Stomach (tissue), 4 donors: ENCODE measurements at regions not wholly inside any gene's neighbourhood (a gene's known extent, or its start where the extent isn't known, plus 50 kb on each side); places are given as distances from the start of the nearest gene placed in this dataset.

ENCODE experiments used
- EP300 ChIP-seq: sonication (generic); formaldehyde crosslinking; IDR thresholded peaks from one replicate; pipeline ENCODE4 v1.6.1; 2017; ENCODE audit warnings: antibody characterized with exemption
- POLR2A ChIP-seq, 4 donors: fragments of 450-650 bp; IDR thresholded peaks; one replicate each; pipeline ENCODE4 v1.6.1; 2016; ENCODE audit warnings: antibody characterized with exemption in 4 of 4, control low read depth in 2 of 4, mild to moderate bottlenecking in 1 of 4, moderate library complexity in 1 of 4
- POLR2AphosphoS5 ChIP-seq, 3 donors: sonication (generic); formaldehyde crosslinking; IDR thresholded peaks; one replicate each; pipeline ENCODE4 v1.6.1; 2016; ENCODE audit warnings: antibody characterized with exemption in 3 of 3
- TF ChIP-seq, protein P1 (sequence below), 7 experiments: fragments of 450-650 bp in 4 of 7; fragments of 200-600 bp in 3 of 7; sonication (generic) in 3 of 7; IDR thresholded peaks; one replicate each; pipeline ENCODE4 v1.5.1; 2016 to 2019; ENCODE audit warnings: antibody characterized with exemption in 7 of 7, control low read depth in 2 of 7, mild to moderate bottlenecking in 1 of 7

DNA sequence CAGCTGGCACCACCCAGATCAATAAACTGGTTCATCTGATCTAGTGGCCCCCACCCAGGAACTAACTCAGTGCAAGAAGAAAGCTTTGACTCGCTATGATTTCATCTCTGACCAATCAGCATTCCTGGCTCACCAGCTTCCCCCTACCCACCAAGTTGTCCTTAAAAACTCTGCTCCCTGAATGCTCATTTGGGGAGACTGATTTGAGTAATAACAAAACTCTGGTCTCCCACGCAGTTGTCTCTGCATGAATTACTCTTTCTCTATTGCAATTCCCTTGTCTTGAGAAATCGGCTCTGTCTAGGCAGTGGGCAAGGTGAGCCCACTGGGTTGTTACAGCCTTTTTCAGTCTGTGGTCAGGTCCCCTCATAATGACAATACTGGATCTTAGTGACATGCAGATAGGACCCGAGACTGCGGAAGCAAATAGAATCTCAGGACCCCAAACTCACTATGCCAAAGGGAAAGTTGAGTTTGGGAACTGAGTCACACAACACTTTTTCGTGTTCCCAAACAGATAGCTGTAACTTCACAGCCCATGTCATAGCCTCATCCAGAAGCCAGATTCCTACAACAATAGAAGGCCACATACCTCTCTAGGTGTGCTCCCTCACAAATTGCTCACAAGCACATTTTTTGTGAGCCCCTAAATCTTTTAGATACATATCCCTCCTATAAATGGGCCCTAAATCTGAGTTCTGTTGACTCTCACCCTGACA lies 175.2 kb upstream of the RAI14 start:
- TF ChIP-seq, protein P1, sequence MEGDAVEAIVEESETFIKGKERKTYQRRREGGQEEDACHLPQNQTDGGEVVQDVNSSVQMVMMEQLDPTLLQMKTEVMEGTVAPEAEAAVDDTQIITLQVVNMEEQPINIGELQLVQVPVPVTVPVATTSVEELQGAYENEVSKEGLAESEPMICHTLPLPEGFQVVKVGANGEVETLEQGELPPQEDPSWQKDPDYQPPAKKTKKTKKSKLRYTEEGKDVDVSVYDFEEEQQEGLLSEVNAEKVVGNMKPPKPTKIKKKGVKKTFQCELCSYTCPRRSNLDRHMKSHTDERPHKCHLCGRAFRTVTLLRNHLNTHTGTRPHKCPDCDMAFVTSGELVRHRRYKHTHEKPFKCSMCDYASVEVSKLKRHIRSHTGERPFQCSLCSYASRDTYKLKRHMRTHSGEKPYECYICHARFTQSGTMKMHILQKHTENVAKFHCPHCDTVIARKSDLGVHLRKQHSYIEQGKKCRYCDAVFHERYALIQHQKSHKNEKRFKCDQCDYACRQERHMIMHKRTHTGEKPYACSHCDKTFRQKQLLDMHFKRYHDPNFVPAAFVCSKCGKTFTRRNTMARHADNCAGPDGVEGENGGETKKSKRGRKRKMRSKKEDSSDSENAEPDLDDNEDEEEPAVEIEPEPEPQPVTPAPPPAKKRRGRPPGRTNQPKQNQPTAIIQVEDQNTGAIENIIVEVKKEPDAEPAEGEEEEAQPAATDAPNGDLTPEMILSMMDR (IDR thresholded peaks at IDR 0.05): no peak
- TF ChIP-seq EP300 (no peak), POLR2A (IDR thresholded peaks at IDR 0.05) (no peak), POLR2AphosphoS5 (IDR thresholded peaks at IDR 0.05) (no peak)
